AG20443 (cell line): ENCODE measurements at regions not wholly inside any gene's neighbourhood (a gene's known extent, or its start where the extent isn't known, plus 50 kb on each side); places are given as distances from the start of the nearest gene placed in this dataset.

Experiments
- DNase-seq: peaks from one replicate; pipeline ENCODE4 v3.0.0; 2012; ENCODE audit warnings: low spot score, mixed read lengths

DNA sequence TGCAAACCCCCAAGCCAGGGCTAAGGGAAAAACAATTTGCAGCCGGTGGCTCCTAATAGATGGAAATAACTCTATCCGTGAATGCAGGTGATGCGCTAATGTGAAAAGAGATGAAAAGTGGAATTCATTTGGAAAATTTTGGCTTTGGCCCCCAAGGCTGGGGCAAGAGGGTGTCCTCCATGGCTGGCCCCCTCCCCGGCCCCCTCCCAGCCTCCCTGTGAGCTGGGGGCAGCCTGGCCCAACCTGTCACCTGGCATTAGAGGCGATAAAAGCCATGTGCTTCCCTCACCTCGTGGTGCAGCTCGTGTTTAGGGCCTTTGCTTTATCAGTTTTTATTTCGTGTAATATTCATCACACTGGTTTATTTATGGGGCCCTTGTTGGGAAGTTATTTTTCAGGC, 267.2 kb downstream of the ENGASE start:
- DNase-seq, result no peak

DNA sequence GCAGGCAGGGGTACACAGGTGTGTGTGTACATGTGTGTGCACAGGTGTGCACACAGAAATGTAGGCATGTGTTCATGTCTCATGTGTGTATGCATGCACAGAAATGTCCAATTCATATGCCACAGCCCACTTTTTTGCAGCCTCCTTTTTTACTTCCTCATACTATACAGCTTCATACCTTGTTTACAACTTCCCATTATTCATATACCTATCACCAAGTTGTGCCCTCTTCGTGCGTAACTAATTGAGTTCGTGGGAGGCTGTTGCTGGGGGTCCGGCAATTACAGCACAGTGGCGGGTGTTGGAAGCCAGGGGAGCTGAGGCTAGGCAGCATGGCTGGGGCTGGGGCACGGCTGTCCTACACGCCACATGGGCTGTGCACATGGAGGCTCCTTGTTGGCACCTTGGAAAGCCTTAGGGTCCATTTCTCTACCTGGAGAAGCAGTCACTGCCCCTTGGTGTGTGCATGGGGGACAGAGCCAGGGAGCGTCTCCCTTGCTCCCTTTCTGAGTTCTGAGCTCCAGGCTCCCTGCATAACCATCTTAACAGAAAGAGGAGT, 266.7 kb downstream of the ENGASE start:
- no peak for DNase-seq

- no peak for DNase-seq
These were observed 266.0 kb downstream of the ENGASE start for GRCh38 chr17:79340333-79341221.

DNA sequence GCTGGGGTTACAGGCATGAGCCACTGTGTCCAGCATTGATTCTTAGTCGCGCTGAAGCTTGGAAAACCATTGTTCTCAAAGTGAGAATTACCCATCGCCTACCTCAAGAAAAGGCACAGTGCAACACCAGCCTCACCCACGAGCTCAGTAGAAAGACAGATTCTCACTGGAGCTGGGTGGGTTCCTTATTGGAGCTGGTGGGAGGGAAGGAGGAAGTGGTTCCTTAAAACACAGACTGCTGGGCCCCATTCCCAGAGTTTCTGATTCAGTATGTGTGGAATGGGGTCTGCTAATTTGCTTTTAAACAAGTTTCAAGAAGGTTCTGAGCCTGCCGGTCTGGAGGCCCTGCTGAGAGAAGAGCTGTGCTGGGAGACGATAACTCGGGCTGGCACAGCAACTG, 264.7 kb downstream of the ENGASE start:
- DNase-seq, result no peak

- peak; percentile 68 for DNase-seq
These were observed 264.0 kb downstream of the ENGASE start for GRCh38 chr17:79338604-79339003.

- no peak for DNase-seq
These were observed 263.5 kb downstream of the ENGASE start for GRCh38 chr17:79338152-79338551.

- no peak for DNase-seq
These were observed 262.4 kb downstream of the ENGASE start for GRCh38 chr17:79337053-79337452.

DNA sequence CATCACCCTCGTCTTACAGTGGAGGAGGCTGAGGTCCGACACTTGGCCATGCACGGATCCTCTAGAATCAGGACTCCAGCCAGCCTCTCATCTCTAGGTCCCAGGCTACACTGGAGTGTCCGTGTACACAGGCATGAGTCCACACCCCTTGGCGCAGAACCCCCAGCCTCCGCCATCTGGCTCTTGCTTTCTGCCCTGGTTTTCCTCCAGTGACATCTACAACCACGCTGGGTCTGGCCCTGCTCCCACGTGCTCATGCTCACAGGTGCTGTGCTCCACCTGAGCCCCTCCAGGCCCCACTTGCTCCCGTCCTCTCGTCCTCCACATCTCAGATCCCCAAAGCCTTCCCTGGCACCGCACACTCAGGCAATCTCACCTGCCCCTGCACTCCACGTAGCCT, 260.8 kb downstream of the ENGASE start:
- no peak for DNase-seq

DNA sequence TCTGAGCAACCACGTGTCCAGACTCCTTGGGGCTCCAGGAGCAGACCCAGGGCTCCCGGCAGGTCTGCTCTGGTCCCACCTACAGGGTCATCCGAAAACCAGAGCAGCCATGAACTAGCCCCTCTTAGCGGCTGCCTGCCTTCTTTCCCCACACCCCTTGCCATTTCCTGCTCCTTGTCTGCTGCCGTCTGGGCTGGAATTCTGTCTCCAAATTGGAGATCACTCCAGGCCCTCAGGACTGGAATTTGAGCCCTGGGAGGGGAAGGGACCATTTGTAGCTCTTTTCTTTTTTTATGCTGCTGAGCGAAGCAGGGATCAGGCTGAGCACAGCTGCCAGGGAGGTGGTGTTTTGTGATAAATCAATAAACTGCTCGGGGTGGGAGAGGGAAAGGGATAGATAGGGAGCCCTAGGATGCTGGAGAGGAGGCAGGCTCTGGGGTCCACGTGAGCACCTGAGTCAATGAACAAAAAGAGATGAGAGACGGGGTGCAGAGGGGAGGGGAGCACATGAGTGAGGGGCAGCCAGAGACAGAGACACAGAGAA, 257.5 kb downstream of the ENGASE start:
- no peak for DNase-seq

GRCh38 chr17:79331492-79331891, 256.9 kb downstream of the ENGASE start:
- DNase-seq, result no peak

DNA sequence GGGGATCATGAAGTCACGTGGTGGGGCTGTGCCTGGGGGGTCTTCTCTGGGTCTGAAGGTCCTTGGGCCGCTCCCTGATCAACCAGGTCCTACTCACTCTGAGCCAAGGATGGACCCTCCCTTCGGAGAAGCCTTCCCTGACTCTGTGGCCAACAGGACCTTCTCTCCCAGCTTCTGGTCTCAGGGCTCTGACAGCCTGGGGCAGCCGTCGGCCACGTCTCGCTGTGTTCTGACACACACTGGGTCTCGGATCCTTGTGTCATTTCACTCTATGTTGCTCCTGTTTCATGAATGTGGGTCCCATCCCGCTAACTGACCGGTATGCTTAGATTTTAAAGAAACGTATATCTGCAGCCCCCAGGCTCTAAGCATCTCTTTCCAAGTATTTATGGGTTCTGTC, 256.1 kb downstream of the ENGASE start:
- DNase-seq, result no peak

- DNase-seq, result no peak
These were observed 255.6 kb downstream of the ENGASE start for GRCh38 chr17:79330229-79330628.

DNA sequence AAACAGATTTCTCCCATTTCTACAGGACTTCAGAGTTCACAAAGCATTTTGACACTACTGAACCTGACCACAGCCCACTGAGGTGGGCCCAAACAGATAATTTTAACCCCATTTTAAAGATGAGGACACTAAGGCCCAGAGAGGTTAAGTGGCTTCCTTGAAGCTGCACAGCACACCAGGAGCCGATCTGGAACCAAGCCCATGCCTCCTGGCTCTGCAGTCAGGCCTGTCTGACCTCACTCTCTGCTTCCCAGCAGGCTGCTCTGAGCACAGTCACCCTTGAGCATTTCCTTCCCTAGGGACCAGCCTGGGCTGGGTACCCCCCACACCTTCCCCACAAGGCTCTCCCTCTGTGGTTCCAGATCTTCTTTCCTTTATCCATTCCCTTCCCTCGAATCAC, 252.2 kb downstream of the ENGASE start:
- no peak for DNase-seq

DNA sequence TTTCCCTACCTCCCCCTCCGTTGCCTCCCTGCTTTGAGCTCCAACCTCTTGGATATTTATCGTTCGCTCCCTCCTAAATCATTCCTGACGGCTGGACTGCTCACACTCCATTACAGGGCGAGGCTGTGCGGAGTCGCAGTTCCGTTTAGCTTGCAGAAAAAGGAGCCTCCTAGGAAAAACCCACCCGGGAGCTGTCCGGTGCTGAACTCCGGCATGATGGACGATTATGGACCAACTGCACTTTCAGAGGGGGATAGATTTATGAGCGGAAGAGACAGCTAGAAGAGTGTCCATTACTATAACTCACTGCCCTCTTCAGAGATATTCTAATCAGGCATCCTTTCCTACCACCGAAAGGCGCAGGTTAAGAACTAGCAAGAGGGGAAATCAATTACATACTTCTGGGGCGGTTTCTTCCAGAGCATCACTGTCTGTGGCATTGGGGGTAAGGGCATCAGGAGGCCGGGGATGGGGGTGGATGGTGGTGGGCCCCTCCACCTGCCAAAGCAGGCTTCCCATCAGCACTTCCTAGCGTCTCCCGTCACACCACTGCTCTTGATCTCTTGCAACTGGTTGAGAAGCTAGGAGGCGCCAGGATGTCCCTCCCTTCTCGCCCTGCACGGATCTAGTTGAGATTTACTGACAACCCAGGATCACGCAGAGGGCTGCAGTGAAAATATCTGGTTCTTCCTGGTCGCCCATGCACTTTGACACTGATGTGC, 251.2 kb downstream of the ENGASE start:
- peak; percentile 46 for DNase-seq

GRCh38 chr17:79324194-79324593, 249.6 kb downstream of the ENGASE start:
- no peak for DNase-seq

GRCh38 chr17:79323566-79323965, 248.9 kb downstream of the ENGASE start:
- DNase-seq, result no peak

GRCh38 chr17:79322211-79323123, 247.8 kb downstream of the ENGASE start:
- DNase-seq, result no peak

DNA sequence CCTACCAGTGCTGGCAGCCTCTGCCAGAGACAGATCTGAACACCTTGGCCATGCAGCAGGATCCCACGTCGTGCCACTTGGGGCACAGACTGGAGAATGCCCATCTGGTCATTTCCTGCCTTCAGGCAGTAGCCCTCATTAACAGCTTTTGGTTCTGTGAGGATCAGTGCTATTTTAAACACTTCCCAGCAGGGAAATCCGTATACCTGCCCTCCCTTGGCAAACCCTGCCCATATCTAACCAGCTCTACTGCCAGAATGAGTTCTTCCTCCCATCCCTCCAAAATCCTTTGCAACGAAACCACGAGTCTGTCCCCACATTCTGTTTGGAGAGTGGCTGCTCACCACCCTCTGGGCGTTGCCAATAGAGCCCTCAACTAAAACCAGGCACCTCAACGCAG, 245.7 kb downstream of the ENGASE start:
- DNase-seq, result no peak

- no peak for DNase-seq
These were observed 243.3 kb downstream of the ENGASE start for GRCh38 chr17:79317916-79318315.

GRCh38 chr17:79316805-79317204, 242.2 kb downstream of the ENGASE start:
- no peak for DNase-seq

DNA sequence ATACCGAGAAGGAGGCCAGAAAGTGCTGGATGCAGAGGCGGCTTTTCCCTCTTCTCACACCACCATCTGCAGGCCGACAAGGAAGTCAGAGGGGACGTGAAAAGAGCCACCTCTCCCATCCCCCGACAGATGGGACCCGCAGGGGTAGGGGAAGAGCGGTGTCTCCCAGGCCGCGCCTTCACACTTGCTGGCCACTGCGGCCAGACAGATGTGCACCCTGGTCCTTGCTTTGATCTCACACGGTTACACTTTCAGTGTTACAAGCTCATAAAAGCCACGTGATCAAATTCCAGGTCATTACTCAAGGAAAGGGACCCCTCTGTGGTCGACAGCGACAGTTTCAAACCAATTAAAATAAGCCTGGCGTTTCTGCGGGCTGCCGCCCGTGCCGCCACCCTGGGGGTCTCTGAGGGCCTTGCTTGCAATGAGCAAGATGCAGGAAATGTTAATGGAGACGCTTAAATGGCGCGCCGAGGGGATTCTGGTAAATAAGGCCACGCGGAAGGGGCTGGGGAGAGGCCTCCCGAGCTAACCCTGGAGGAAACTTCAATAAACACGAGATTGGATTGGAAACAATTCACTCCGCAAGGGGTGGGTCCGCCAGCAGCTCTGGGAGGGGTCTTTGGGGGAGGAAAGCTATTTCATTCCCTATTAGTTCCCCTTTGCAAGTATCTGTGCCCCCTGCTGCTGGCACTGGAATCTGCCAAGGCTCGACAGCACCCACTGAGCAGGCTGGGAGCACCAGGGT, 240.9 kb downstream of the ENGASE start:
- DNase-seq, result no peak
